GM20000 (cell line): ENCODE measurements at regions not wholly inside any gene's neighbourhood (a gene's known extent, or its start where the extent isn't known, plus 50 kb on each side); places are given as distances from the start of the nearest gene placed in this dataset.

ENCODE experiments used
- DNase-seq: peaks from one replicate; pipeline ENCODE4 v3.0.0; 2012; ENCODE audit warnings: low spot score
- CTCF ChIP-seq: IDR thresholded peaks from 2 replicates; pipeline ENCODE4 v1.5.1; 2012; ENCODE audit warnings: mild to moderate bottlenecking, control low read depth; ENCODE audit errors: extremely low read depth, missing control alignments

DNA sequence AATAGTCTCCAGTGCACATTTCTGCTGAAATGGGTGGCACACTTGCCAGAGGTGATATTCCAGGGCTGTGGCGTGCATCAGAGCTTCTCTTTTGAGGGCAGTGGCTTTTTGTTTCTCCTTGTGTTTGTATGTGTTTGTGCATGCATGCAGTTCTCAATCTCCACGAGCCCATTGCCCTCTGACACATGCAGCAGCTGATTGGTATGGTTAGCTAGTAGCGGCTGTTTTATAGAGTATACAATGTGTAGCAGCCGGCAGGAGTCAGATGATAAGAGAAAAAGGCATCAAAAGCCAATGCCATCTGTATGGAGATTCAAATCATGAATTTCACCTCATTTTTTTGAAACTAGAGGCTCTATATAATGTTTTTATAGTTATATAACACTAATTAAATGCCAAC, 616.9 kb upstream of the STXBP6 start:
- no peak for TF ChIP-seq CTCF
- DNase-seq: no peak

- TF ChIP-seq CTCF: no peak
- DNase-seq: no peak
Measured at GRCh38 chr14:25658988-25659387, 609.0 kb upstream of the STXBP6 start.

GRCh38 chr14:25630447-25630846, 580.5 kb upstream of the STXBP6 start:
- TF ChIP-seq CTCF: no peak
- DNase-seq: no peak

DNA sequence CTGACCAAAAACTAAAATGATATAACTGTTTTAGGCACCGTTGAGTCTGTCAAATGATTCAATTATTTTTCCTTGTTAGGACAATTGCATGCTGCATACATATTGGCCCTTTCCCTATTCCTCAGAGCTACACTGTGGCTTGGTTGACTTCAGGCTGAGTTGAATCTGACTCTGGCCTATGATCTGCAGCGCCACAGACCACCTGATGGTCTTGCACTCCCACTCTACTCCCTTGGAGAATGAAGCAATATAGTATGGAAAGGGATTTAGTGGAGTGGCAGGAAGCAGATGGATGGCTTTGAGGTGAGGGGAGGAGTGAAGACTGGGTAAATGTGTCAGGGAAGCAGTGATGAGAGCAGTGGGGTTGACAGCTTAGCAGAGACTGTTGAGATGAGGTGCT, 579.0 kb upstream of the STXBP6 start:
- no peak for TF ChIP-seq CTCF

GRCh38 chr14:25628390-25628789, 578.4 kb upstream of the STXBP6 start:
- TF ChIP-seq CTCF: no peak
- no peak for DNase-seq

More for the DNA sequence above, 579.0 kb upstream of the STXBP6 start:
- no peak for DNase-seq

DNA sequence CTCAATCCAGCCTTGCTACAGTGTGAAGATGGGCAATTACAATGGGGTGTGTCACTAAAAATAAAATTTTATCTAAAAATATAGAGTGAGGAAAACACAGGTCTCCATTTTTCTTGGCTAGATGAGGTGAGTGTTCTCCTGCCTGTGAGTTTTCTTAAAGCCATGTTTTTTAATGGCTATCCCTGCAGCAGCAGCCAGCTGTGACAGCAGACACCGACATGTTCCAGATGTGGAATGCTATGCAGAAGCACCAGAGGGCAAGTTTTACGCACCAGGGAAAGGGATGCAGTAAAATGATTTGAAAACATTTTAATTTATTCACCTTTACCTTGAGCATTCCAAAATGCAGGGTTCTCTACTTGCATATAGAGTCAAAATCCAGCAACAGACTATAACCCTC, 577.0 kb upstream of the STXBP6 start:
- DNase-seq: no peak
- TF ChIP-seq CTCF: no peak

- no peak for TF ChIP-seq CTCF
Measured at GRCh38 chr14:25622763-25623162, 572.8 kb upstream of the STXBP6 start.

More at GRCh38 chr14:25622763-25623162, 572.8 kb upstream of the STXBP6 start:
- no peak for DNase-seq
